Nephron (organoid): ENCODE measurements at regions not wholly inside any gene's neighbourhood (a gene's known extent, or its start where the extent isn't known, plus 50 kb on each side); places are given as distances from the start of the nearest gene placed in this dataset.

Experiments
- H3K27ac Mint-ChIP-seq, 3 experiments: 2 replicates each; pipeline ENCODE4 v1.8.0; 2020; ENCODE audit warnings: mixed read lengths in 3 of 3, mild to moderate bottlenecking in 2 of 3, moderate library complexity in 1 of 3
- H3K27me3 Mint-ChIP-seq: 2 replicates; pipeline ENCODE4 v1.8.0; 2021; ENCODE audit warnings: low read depth, mild to moderate bottlenecking, moderate library complexity, mixed read lengths
- H3K36me3 Mint-ChIP-seq: 2 replicates; pipeline ENCODE4 v1.8.0; 2020; ENCODE audit warnings: low read depth, mixed read lengths
- H3K4me1 Mint-ChIP-seq: 2 replicates; pipeline ENCODE4 v1.8.0; 2020; ENCODE audit warnings: mixed read lengths
- H3K4me3 Mint-ChIP-seq, 3 experiments: 2 replicates each; pipeline ENCODE4 v1.8.0; 2020; ENCODE audit warnings: mild to moderate bottlenecking in 3 of 3, mixed read lengths in 3 of 3, moderate library complexity in 2 of 3
- H3K9me3 Mint-ChIP-seq: 2 replicates; pipeline ENCODE4 v1.8.0; 2020; ENCODE audit warnings: mixed read lengths
- TF ChIP-seq, protein P1 (sequence below), 3 experiments: fragments of 200-600 bp; sonication (generic); IDR thresholded peaks; one replicate each; pipeline ENCODE4 v1.5.0; 2021; ENCODE audit warnings: antibody characterized with exemption in 3 of 3; ENCODE audit not compliant: unreplicated experiment in 3 of 3

DNA sequence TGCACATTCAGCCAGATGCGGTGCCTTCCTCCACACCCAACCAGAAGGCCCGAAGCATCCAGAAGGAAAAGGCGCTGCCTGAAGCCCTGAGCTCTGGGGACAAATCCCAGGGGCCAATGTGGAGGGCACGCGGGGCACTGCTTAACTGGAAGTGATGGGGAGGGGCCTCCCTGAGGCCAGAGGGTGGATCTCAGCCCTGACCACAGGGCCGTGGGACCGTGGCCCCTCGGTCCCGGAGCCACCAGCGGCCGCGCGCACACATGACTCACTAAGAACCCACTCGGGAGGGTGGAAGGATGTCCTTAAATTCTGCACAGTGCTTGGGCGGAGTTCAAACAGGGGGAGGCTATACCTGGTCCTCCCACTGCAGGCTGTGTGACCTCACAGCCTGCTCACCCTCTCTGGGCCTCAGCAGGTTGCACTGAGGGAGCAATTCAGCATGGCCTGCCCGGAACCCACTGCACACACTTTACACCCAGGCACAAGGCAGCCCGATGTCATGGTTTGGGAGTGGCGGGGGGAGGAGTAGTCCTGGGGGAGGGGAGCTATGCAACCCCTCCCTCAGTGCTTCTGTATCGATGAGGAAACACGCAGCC lies 89.5 kb downstream of the RFLNA start:
- H3K27ac Mint-ChIP-seq, result peak overlapping the region in 1 of 3 experiments; percentile 39
- no peaks in the 10 kb centered on the region for H3K27me3 Mint-ChIP-seq
- TF ChIP-seq, protein P1, sequence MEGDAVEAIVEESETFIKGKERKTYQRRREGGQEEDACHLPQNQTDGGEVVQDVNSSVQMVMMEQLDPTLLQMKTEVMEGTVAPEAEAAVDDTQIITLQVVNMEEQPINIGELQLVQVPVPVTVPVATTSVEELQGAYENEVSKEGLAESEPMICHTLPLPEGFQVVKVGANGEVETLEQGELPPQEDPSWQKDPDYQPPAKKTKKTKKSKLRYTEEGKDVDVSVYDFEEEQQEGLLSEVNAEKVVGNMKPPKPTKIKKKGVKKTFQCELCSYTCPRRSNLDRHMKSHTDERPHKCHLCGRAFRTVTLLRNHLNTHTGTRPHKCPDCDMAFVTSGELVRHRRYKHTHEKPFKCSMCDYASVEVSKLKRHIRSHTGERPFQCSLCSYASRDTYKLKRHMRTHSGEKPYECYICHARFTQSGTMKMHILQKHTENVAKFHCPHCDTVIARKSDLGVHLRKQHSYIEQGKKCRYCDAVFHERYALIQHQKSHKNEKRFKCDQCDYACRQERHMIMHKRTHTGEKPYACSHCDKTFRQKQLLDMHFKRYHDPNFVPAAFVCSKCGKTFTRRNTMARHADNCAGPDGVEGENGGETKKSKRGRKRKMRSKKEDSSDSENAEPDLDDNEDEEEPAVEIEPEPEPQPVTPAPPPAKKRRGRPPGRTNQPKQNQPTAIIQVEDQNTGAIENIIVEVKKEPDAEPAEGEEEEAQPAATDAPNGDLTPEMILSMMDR (IDR thresholded peaks at IDR 0.05; ENCODE audit: unreplicated experiment in 3 of 3), result no peak
- H3K36me3 Mint-ChIP-seq, result peaks cover 24% of the 10 kb centered on the region
- H3K4me1 Mint-ChIP-seq, result peaks cover 56% of the 10 kb centered on the region
- H3K9me3 Mint-ChIP-seq, result no peaks in the 10 kb centered on the region
- no peak overlapping the region for H3K4me3 Mint-ChIP-seq

DNA sequence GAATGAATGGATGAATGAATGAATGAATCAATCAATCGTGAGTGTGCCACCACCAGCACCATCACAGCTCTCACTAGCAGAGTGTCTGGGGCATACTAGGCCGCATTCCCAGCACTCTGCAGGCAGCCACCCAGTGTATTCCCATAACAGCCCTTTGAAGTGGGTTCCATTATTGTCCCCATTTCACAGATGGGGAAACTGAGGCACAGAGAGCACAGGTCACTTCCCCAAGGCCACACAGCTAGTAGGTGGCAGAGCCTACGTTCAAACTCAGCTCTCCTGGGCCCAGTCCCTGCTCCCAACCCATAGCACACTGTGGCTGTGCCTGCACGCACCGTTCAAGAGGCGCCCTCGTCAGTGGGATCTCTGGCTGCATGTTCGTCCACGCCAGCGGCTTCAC lies 88.1 kb downstream of the RFLNA start:
- H3K27me3 Mint-ChIP-seq, result peaks cover 3% of the 10 kb centered on the region

DNA sequence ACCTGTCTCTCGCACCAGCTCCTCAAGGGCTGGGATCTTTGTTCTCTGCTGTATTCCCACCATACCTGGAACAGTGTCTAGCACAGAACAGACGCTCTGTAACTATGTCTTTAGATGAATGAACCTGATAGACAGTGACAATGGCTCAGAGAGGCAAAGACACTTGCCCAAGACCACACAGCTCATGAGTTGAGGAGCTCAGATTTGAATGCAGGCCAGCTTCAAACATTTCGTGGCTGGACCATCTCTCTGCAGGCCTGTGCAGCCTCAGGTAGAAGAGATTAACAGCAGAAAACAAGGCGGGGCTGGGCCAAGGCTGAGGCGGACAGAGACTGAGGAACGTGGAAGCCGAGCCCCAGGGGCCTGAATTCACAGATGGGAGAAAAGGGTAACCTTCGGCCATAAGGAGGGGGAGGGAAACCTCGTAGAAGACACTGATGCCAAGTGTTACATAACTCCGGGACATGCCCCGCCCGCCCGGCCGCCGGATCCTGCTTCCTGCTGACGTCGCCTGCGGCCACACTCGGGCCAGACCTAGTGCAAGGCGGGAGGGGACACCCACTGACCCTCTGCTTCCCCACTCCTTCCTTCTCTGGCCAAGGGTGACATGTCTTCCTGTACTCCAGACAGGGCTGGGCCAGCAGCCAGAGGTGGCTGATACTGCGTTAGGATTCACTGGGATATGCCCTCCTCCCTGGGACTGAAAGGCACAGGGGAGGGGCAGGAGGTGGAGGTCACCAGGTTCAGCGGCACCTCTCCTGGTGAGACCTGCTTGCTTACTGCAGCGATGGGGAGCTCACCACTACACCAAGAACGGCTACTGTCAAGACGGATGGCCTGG lies 86.8 kb downstream of the RFLNA start:
- H3K4me1 Mint-ChIP-seq, result peaks cover 55% of the 10 kb centered on the region

More for the DNA sequence above, 88.1 kb downstream of the RFLNA start:
- Mint-ChIP-seq H3K9me3 (no peaks in the 10 kb centered on the region), H3K4me3 (no peak overlapping the region), H3K36me3 (peaks cover 32% of the 10 kb centered on the region), H3K27ac (no peak overlapping the region), H3K4me1 (peaks cover 64% of the 10 kb centered on the region)
- TF ChIP-seq, protein P1 (IDR thresholded peaks at IDR 0.05; ENCODE audit: unreplicated experiment in 3 of 3), result no peak

DNA sequence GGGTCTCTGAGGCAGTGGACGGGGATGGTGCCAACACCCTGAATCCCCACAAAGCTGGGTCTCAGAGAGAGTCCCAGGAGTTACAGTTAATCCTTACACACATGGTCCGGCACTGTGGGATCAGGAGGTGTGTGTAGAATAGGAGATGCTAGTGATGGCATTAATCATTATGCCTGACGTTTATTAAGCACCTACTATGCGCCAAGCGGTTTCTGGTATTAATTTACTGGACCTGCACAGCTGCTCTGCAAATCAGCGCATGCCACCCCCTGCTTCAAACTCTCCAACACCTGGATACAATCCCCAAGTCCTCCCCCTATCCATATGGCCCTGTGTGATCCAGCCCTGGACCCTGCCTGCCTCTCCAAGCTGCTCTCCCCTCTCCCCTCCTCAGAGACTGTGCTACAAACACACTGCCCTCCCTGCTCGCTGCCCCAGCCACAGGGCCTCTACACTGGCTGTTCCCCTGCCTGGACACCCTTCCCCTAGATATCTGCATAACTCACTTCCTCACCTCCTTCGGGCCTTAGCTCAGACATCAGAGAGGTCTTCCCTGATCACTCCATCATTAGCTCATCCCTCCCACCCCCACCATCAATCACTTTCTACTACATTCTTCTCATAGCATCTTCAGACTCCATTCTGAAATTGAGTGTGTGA lies 86.0 kb downstream of the RFLNA start:
- TF ChIP-seq, protein P1 (IDR thresholded peaks at IDR 0.05; ENCODE audit: unreplicated experiment in 3 of 3), result no peak
- H3K4me3 Mint-ChIP-seq, result no peak overlapping the region
- peaks cover 51% of the 10 kb centered on the region for H3K4me1 Mint-ChIP-seq
- peak overlapping the region; percentile 60 to 94 (median 88) for H3K27ac Mint-ChIP-seq
- H3K36me3 Mint-ChIP-seq, result peaks cover 40% of the 10 kb centered on the region
- H3K9me3 Mint-ChIP-seq, result no peaks in the 10 kb centered on the region
- H3K27me3 Mint-ChIP-seq, result peaks cover 3% of the 10 kb centered on the region

More for the DNA sequence above, 86.8 kb downstream of the RFLNA start:
- H3K4me3 Mint-ChIP-seq, result no peak overlapping the region
- TF ChIP-seq, protein P1 (IDR thresholded peaks at IDR 0.05; ENCODE audit: unreplicated experiment in 3 of 3), result no peak
- H3K27ac Mint-ChIP-seq, result peak overlapping the region; percentile 60 to 88 (median 88)
- H3K36me3 Mint-ChIP-seq, result peaks cover 37% of the 10 kb centered on the region
- H3K27me3 Mint-ChIP-seq, result peaks cover 3% of the 10 kb centered on the region
- no peaks in the 10 kb centered on the region for H3K9me3 Mint-ChIP-seq

DNA sequence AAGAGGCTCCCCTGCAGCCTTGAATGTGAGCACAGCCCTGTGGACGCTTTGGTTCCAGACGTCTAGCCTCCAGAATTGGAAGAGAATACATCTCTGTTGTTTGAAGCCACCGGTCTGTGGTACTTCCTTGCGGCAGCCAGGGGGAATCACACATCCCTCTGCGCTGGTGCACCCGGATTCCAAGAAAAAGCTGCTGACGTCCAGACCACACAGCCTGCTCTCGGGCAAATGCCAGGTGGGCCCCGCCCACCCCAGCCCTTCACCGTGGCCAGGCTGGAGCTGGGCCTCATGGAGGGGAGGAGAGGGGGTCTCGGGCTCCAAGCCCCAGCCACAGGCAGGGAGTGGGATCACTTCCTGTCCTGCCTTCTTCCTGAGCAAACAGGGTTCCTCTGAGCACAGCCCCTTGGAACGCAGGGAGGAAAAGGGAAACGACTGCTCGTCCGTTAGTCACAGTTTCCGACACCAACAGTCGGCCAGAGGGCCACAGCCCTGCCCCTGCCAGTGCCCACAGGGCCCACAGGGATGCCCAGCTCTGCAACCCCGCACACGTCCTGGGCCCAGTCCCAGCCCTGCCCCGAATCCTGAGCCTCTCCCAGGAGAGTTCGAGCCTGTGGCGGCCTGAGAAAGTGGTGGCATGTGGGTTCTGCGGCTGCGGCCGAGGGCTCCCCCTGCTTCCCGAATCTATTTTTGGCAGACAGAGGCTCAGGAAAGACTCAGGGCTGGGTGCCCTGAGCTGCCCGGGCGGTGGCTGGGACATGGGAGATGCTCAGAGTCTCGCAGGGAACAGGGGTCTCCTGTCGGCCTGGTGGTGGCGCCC lies 85.3 kb downstream of the RFLNA start:
- H3K27me3 Mint-ChIP-seq, result peaks cover 3% of the 10 kb centered on the region
- no peak overlapping the region for H3K4me3 Mint-ChIP-seq
- peaks cover 45% of the 10 kb centered on the region for H3K36me3 Mint-ChIP-seq

More for the DNA sequence above, 85.3 kb downstream of the RFLNA start:
- Mint-ChIP-seq H3K4me1 (peaks cover 45% of the 10 kb centered on the region), H3K27ac (peak overlapping the region; percentile 73 to 94 (median 88)), H3K9me3 (no peaks in the 10 kb centered on the region)
- TF ChIP-seq, protein P1 (IDR thresholded peaks at IDR 0.05; ENCODE audit: unreplicated experiment in 3 of 3), result peak; percentile 29 to 45 (median 40)
